GM19043 (cell line): ENCODE measurements at regions not wholly inside any gene's neighbourhood (a gene's known extent, or its start where the extent isn't known, plus 50 kb on each side); places are given as distances from the start of the nearest gene placed in this dataset.

Source experiments
- ATAC-seq: cut with Tn5 transposase; IDR thresholded peaks from one replicate; pipeline ENCODE4 v1.9.1; 2021; ENCODE audit warnings: low read depth; ENCODE audit not compliant: unreplicated experiment

DNA sequence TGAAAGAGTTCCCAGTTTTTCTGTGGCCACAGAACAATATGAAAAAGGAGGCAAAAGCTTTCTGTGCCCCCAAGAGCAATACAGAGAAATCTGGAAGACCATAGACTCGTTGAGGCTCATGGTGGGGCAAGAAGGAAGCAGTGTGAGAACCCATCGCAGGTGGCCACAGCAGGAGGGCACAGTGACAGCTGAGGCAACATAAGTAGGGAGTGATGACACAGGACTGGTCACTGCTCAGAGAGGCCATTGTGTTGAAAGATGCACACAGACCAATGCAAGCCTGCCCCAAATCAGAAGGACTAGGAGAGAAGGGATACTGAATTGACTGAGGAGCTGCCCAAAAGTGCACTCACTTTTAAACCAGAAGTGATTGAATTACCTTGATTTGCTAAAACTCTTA, 483.6 kb downstream of the EPHA4 start:
- ATAC-seq: no peak

- no peak for ATAC-seq
Observed at GRCh38 chr2:221095356-221095755, 476.7 kb downstream of the EPHA4 start.

DNA sequence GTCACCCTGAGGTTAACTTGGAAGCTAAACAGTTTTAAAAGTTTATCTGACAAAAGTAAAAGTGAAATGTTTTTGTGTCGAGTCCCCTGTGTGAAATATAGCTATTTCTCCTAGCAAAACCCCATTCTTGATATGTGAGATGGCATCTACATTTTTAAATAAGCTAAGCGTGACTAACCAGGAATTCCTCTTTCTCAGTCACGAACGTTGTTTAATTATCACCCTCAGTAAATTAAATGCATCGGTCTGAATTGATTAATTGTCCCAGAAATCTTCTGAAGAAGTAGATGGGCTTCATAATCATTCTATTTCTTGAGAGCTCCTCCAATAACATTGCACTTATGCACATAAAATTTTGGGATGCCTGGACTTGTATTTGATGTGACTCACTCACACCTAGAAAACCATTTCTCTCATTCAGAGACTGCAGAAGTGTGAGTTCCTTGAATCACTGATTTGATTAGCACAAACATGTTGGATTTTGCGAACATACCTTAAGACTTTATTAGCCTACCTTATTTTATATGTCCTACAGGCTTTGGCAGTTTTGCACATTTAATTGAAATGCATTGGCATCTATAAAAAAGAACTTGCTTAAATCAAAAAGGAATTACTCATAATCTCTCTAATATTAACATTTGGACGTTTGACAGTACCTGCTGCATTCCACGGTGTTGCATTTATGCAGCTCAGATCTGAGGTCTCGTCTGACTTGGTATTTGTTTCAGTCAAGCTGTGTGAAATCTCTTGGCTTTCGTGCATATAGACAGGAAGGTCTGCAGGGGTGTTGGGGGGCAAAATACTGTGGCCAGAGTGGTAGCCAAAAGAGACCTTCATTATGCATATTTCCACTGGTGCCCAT, 475.2 kb downstream of the EPHA4 start:
- no peak for ATAC-seq

DNA sequence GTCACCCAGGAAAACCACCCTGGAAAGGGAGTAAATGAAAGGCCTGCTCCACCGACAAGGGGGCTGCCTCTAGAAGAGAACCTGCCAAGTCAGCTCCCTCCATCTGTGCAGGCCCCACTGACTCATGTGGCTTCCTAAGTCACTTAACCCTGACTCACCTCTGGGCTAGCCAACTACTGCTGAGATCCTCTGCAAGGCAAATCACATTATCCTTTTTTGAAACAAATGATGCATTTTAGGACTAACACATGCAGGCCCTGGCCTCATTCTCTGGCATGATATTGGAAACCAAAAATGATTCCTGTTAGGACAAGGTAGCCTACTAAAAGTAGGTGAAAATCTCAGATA, 474.6 kb downstream of the EPHA4 start:
- no peak for ATAC-seq

DNA sequence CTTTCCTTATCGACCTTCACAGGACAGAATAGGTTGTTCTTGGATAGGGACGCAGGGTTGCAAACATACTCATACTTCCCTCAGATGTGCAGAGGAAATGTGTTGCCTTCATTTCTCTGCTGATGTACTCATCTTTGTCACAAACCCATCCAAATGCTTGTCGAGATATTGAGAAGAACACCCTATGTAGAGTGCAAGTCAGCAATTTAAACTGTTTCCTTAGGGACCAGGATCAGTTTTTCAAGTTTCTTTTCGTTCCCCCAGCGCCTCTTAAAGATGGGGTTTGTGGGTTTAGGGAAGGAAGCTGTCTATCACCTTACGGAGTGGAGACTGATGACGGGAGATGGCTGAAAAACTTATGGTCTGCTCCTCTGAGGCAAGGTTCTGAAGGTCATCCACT, 474.2 kb downstream of the EPHA4 start:
- no peak for ATAC-seq

GRCh38 chr2:221100467-221101089, 471.5 kb downstream of the EPHA4 start:
- ATAC-seq: no peak

DNA sequence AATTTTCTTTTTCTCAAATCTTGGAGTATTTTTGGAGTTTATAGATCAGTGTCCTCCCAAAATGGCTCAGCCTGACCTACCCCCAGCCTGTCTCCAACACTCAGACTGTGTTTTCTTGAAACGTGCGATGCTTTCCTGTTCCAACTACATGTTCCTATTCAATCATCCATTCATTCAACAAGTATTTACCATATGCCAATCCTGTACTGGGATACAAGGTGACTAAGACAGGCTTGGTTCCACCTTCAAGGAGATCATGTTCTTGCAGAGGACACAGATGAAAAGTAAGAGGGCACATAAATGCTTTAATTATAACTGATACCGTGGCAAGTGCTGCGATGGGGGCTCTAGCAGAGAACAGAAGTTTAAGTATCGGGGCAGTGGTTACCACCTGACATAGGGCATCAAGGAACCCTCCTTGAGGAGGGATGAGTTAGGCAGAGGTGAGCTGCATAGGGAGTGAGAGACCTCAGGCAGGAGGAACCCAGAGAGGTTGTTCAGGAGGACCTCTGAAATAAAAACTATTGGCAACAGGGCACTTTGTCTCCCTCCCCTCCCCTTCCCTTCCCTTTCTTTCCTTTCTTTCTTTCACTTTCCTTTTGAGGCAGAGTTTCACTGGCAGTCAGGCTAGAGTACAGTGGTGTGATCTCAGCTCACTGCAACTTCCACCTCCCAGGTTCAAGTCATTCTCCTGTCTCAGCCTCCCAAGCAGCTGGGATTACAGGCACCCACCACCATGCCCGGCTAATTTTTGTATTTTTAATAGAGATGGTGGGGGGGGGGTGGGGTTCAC, 469.0 kb downstream of the EPHA4 start:
- ATAC-seq: no peak

DNA sequence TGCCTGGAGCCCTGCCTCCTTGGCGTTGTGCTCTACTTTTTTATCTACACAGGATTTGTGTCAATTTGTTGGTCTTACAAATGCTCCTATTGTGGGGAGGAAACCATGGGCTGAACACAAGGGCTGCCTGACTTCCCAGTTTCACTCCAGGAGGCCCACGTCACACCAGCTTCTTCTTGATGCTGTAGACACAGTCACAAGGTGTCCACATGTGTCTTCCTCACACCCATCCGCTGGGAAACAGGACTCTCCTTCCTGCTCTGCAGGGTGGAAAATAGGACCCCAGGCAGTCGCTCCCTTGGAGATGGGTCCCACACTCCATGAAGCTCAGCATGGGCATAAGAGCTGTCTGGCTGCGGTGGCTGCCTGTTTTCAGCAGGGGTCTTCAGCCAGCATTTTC, 468.2 kb downstream of the EPHA4 start:
- ATAC-seq: no peak

DNA sequence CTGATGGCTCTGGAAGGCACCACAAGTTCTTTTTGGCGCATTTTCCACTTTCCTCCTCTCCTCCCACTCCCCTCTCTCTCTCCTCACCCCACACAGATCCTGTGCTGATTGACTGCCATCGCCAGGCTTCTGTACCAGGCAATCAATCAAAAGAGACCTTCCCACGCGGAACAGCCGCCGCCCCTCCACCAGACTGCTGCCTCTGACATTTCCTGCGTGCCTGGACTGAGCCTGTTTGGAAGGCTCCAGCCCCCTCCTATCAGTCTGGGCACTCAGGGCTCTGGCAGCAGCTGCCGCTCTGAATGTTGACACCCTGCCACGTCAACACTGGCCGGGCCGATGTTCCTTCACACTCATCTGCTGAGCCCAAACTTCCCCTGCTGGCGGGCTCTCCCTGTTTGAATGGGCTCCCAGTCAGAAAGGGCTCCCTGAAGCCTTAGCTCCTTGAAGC, 467.7 kb downstream of the EPHA4 start:
- no peak for ATAC-seq

DNA sequence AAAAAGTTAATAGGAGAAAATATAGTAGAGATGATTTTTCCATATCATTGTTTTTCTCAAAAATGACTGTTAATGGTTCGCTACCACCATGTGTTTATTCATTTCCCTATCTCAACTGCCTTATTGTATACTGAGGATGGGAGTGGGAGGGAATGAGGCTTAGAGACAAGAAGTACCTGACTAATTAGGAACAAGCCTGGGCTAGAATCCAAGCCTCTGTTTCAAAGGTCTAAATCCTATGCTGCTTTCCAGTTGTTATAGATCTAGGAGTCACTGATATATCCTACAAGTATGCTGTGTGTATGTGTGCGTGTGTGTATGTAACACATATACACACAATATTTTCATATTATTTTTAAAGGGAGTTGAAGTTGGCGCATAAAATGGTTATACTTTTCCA, 465.9 kb downstream of the EPHA4 start:
- no peak for ATAC-seq

GRCh38 chr2:221107424-221107823, 464.7 kb downstream of the EPHA4 start:
- ATAC-seq: no peak

DNA sequence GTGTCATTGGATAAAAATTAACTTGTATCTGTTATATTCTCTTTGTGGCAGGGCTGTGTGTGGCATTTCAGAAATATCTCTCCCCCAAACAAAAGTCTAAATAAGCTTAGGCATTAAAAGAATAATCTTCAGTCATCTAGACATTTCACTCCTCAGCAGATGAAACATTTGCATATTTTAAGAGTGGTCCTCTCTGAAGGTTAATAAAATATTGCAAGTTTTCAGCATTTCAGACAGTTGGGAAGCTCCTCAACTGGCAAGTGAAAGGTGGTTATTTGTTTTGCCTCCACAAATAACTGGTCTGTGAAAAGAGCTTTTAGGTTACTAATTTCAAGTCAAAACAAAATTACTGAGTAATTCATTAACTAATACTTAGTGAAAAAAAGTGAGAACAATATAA, 462.6 kb downstream of the EPHA4 start:
- ATAC-seq: no peak

DNA sequence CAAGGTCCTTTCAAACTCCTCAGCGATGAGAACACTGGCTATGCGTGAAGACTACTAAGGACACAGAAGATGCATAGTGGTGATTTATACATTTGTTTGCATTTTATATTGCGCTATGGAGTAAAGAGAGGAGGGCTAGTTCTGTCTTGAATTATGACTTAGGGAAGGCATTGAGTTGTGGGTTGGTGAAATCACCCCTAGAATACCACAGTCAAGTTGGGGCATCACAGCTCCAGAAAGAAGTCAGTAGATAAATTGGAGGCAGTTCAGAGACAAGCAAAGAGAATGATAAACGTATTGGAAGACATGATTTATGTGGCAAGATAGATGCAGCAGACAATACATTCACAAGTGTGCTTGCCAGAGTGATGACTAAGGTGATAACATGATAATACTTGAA, 460.4 kb downstream of the EPHA4 start:
- ATAC-seq: no peak

DNA sequence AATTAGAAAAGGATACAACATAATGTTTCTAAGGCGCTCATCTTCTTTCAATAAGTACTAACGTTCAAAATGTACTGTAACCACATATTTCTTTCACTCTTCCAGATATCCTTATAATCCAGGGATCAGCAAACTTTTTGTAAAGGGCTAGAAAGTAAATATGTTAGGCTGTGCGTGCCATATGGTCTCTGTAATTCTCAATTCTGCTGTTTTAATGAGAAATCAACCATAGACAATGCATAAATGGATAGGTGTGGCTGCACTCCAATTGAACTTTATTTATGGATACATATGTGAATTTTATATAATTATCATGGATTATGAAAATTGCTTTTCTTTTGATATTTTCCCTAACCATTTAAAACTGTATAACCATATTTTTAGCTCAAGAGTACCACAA, 459.4 kb downstream of the EPHA4 start:
- no peak for ATAC-seq

GRCh38 chr2:221115944-221116343, 456.2 kb downstream of the EPHA4 start:
- no peak for ATAC-seq

- no peak for ATAC-seq
Observed at GRCh38 chr2:221120643-221121042, 451.5 kb downstream of the EPHA4 start.

- no peak for ATAC-seq
Observed at GRCh38 chr2:221123396-221123795, 448.7 kb downstream of the EPHA4 start.

GRCh38 chr2:221124532-221125240, 447.4 kb downstream of the EPHA4 start:
- ATAC-seq: no peak

- ATAC-seq: no peak
Observed at GRCh38 chr2:221125691-221126090, 446.4 kb downstream of the EPHA4 start.

- no peak for ATAC-seq
Observed at GRCh38 chr2:221129657-221130056, 442.4 kb downstream of the EPHA4 start.

DNA sequence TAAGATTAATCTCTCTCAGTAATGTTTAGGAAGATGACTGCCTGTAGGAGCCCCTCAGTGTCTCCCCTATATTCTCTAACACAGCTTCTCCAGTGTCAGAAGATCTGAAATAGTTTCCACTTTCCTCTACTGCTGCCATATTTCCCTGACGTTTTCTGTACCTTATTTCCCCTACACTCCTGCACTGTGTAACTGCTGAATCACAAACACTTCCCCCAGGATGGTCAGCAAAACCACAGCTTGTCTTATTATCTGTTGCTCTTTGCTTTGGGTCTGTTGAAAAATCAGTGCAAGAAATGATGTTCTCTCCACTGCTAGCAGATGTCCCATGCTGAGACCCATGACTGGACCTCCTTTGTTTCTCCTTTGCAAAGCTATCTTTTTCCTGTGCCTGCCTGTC, 441.7 kb downstream of the EPHA4 start:
- ATAC-seq: no peak
